DND-41 (cell line): ENCODE measurements at regions not wholly inside any gene's neighbourhood (a gene's known extent, or its start where the extent isn't known, plus 50 kb on each side); places are given as distances from the start of the nearest gene placed in this dataset.
"Not testable (repeated sequence)": the region's sequence is repeated elsewhere in the genome, so short reads cannot be mapped to it uniquely, and the experiment has no call there.

Experiments used
- ATAC-seq: fragments of 200-7000 bp; cut with Tn5 transposase; 3 replicates; pipeline ENCODE4 v1.9.1; 2021; ENCODE audit warnings: low read depth; ENCODE audit not compliant: insufficient read depth
- DNase-seq: peaks from one replicate; pipeline ENCODE4 v3.0.0-alpha.2; 2020
- H2AFZ ChIP-seq: 2 replicates; pipeline ENCODE4 v1.6.0; 2012; ENCODE audit warnings: low read depth, low read length
- H3K27ac ChIP-seq: 2 replicates; pipeline ENCODE4 v1.5.1; 2012; ENCODE audit warnings: low read length, inconsistent platforms
- H3K27me3 ChIP-seq: fragments of 200-600 bp; sonication (generic); 2 replicates; pipeline ENCODE4 v1.6.0; 2012; ENCODE audit warnings: low read length, mild to moderate bottlenecking, inconsistent platforms; ENCODE audit not compliant: insufficient read depth, poor library complexity
- H3K36me3 ChIP-seq: 2 replicates; pipeline ENCODE4 v1.5.1; 2012; ENCODE audit warnings: low read length, inconsistent platforms; ENCODE audit not compliant: insufficient read depth
- H3K4me1 ChIP-seq: 2 replicates; pipeline ENCODE4 v1.5.1; 2012; ENCODE audit warnings: mild to moderate bottlenecking, low read length; ENCODE audit not compliant: insufficient read depth
- H3K4me2 ChIP-seq: 2 replicates; pipeline ENCODE4 v1.6.0; 2012; ENCODE audit warnings: mild to moderate bottlenecking, moderate library complexity, low read length, inconsistent platforms; ENCODE audit not compliant: insufficient read depth
- H3K4me3 ChIP-seq, 2 experiments: fragments of 200-600 bp in 1 of 2; shearing (Covaris generic) in 1 of 2; 2 replicates each; pipeline ENCODE4 v1.5.1; 2012 to 2016; ENCODE audit warnings: inconsistent platforms in 2 of 2, low read length in 2 of 2, mild to moderate bottlenecking in 2 of 2, low read depth in 1 of 2, moderate library complexity in 1 of 2
- H3K79me2 ChIP-seq: 2 replicates; pipeline ENCODE4 v1.6.0; 2012; ENCODE audit warnings: low read length, inconsistent platforms; ENCODE audit not compliant: insufficient read depth
- H3K9ac ChIP-seq: 2 replicates; pipeline ENCODE4 v1.6.0; 2012; ENCODE audit warnings: low read depth, mild to moderate bottlenecking, inconsistent platforms, low read length, moderate library complexity
- H3K9me3 ChIP-seq: 2 replicates; pipeline ENCODE4 v1.5.1; 2012; ENCODE audit warnings: low read length, moderate library complexity, mild to moderate bottlenecking, inconsistent platforms; ENCODE audit not compliant: insufficient read depth, severe bottlenecking
- H4K20me1 ChIP-seq: 2 replicates; pipeline ENCODE4 v1.6.0; 2012; ENCODE audit warnings: low read length; ENCODE audit not compliant: insufficient read depth

DNA sequence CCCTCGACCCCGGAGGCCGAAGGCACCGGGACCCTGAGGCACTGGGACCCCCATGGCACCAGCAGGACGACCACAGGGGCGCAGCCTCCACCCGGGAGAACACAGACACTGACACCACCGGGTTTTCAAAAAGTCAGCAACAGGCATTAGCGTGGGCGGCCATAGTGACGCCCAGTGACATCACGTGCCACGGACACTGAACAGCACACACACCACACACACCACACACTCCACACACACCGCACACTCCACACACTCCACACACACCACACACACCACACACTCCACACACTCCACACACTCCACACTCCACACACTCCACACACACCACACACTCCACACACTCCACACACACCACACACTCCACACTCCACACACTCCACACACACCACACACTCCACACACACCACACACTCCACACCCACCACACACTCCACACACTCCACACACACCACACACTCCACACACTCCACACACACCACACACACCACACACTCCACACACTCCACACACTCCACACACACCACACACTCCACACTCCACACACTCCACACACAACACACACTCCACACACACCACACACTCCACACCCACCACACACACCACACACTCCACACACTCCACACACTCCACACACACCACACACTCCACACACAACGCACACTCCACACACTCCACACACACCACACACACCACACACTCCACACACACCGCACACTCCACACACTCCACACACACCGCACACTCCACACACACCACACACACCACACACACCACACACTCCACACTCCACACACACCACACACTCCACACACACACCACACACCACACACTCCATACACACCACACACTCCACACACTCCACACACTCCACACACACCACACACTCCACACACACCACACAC is 3955.9 kb upstream of the TPTE start:
- ATAC-seq, result 0 out of 3 replicates have a peak, but pooled peaks have one; percentile 7
- not testable (repeated sequence) for H3K4me1 ChIP-seq, H2AFZ ChIP-seq, H4K20me1 ChIP-seq, H3K79me2 ChIP-seq, H3K9ac ChIP-seq, H3K4me2 ChIP-seq, H3K4me3 ChIP-seq, H3K27ac ChIP-seq, H3K36me3 ChIP-seq, H3K9me3 ChIP-seq, H3K27me3 ChIP-seq
- DNase-seq, result peak; percentile 22

DNA sequence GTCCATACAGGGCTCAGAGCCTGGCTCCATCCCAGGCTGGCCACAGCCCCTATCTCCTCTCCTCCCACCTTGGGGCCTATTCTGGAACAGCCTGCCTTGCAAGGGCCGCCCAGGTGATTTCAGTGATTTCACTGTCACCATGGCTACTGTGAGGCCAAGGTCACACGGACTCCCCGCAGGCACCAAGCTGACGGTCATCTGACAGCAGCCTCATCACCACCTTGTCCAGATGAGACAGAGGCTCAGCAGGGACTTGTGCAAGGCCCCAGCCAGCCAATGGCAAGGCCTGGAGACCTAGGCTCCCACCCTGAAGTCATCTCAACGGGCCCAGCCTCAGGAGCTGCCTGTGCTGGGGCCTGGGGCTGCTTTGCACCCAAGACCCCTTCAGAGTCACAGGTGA is 3953.8 kb upstream of the TPTE start:
- not testable (repeated sequence) for H3K36me3 ChIP-seq, H3K9ac ChIP-seq, H4K20me1 ChIP-seq, H3K4me2 ChIP-seq, ATAC-seq, H3K27me3 ChIP-seq, H3K79me2 ChIP-seq, H3K4me3 ChIP-seq, DNase-seq, H2AFZ ChIP-seq, H3K9me3 ChIP-seq, H3K4me1 ChIP-seq, H3K27ac ChIP-seq

DNA sequence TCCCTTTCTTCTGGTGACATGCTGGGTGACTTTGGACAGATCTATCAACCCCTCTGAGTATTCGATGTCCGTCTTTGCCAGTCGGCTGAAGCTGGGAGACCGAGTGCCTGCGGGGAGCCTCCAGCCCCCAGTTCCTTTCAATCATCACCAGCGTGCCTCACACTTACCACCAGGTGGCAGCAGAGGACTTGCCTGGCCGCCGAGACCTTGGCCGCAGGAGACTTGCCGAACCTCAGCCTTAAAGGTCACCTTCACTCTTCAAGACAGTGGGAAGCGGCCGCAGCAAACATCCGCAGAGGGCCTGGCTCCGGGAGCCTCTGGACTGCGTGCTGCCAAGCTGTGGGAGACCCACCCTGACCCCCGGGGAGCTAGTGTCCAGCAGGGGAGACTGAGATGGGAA is 3952.2 kb upstream of the TPTE start:
- H3K79me2 ChIP-seq, H3K9me3 ChIP-seq, H3K4me3 ChIP-seq, H2AFZ ChIP-seq, DNase-seq, H3K9ac ChIP-seq, H3K27me3 ChIP-seq, H4K20me1 ChIP-seq, H3K27ac ChIP-seq, H3K36me3 ChIP-seq, H3K4me2 ChIP-seq, H3K4me1 ChIP-seq: not testable (repeated sequence)
- ATAC-seq, result peak; percentile 63

DNA sequence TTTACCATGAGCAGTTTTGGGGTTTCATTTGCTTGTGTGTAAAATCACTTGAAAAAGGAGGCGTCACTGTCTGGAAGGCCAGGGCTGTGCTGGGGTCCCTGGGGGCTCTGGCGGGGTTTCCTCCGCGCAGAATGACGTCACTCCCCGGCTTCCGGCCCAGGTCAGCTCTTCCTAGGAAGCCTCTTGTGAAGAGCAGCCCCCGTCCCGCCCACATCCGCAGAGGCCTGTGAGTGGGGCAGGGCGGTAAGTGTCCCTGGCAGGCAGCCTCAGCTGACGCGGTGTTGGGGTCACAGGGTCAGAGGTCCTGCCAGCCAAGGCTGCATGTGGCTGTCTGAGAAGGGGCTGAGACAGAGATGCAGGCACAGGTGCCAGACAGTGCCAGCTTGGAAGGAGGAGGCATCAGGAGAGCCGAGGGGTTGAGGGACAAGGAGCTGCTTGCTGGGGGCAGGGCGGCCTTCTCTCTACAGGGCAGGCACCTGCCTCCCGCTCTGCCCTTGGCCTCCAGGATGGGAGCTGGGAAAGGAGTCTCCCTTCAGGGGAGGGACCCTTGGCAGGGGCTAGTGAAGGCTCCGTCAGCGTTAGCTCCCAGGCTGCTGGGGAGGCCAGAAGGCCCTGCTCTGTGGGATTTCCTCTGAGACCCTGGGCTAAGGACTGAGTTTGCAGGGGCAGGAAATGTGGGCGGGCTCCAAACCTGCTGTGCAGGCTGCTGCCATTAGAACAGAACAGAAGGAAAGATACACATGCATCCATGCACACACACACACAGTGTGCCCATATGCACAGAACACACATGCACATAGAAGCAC is 3951.6 kb upstream of the TPTE start:
- not testable (repeated sequence) for H3K4me1 ChIP-seq, H3K36me3 ChIP-seq, H3K9ac ChIP-seq, H3K4me2 ChIP-seq, DNase-seq, H3K27me3 ChIP-seq, H3K27ac ChIP-seq, H3K9me3 ChIP-seq, H3K4me3 ChIP-seq, H2AFZ ChIP-seq, H3K79me2 ChIP-seq, H4K20me1 ChIP-seq
- peak; percentile 88 for ATAC-seq

DNA sequence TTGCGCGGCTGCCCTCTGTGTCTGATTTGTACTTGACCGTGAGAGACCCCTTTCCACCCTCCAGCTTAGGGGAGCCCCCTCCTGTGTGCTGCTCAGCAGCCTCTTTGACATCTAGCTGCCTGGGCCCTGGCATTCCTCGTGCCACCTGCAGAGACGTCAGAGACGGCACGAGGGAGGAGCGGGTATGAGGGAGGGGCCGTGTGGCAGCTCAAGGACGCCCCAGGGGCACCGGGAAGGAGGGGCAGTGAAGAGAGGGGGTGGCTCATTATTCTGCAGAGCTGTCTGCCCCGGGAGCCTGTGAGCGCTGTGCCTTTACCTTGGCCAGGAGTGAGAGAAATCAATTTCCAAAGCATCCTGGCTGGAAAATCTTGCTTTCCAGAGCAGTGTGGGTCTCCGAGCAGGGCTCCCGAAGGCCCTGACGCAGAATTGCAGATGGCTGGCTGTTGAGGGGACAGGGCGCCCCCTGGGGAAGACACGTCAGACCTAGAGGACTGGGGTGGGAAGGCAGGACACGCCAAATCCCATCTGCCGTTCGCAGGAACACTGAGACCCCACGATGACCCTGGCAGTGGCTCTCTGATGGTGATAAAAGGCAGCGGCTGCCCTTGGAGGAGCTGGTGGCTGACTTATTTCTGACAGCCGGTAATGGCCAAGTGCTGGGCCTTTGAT is 3950.5 kb upstream of the TPTE start:
- ATAC-seq, H3K4me2 ChIP-seq, H4K20me1 ChIP-seq, DNase-seq, H3K4me1 ChIP-seq, H3K4me3 ChIP-seq, H3K9ac ChIP-seq, H3K36me3 ChIP-seq, H3K27ac ChIP-seq, H3K27me3 ChIP-seq, H2AFZ ChIP-seq, H3K9me3 ChIP-seq, H3K79me2 ChIP-seq: not testable (repeated sequence)

DNA sequence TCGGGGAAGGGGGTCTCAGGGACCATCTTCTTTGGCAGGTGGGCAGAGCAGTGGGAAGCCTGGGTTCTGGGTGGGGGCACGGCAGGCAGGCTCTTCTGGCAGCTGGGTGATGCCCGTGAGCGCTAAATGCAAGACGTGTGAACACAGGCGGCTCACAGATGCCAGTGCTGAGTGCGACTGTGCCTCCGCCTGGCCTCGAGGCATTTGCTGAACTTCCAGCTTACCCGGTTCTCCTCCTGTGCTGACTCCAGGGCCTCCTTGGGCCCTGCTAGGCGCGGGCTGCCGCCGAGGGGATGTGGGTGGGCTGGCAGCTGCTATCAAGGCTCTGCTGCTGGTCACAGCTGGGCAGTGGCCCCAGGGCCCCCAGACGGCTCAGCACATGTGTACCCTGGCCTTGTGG is 3947.8 kb upstream of the TPTE start:
- not testable (repeated sequence) for H4K20me1 ChIP-seq, H3K4me2 ChIP-seq, H2AFZ ChIP-seq, H3K4me1 ChIP-seq, H3K36me3 ChIP-seq, ATAC-seq, H3K79me2 ChIP-seq, H3K4me3 ChIP-seq, H3K27me3 ChIP-seq, H3K27ac ChIP-seq, H3K9me3 ChIP-seq, H3K9ac ChIP-seq, DNase-seq

DNA sequence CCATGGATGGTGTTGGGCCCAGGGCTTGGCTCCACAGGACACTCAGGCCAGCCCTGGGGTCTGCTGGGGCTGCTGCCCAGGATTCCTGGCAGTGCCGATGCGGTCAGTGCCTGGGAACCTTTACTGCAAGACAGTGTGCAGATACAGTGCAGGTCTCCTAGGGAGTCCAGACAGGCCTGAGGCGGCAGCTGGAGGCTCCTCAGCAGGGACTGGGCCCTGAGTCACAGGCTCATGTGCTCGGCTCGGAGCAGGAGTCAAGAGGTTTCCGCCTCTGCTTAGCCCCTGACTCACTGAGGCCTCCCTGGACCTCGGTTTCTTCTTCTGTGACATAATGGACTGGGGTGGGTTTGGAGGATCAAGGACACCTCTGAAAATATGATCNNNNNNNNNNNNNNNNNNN is 3941.6 kb upstream of the TPTE start:
- not testable (repeated sequence) for DNase-seq, H3K36me3 ChIP-seq, H3K9ac ChIP-seq, ATAC-seq, H3K9me3 ChIP-seq, H3K4me2 ChIP-seq, H3K4me1 ChIP-seq, H3K79me2 ChIP-seq, H3K4me3 ChIP-seq, H2AFZ ChIP-seq, H4K20me1 ChIP-seq, H3K27me3 ChIP-seq, H3K27ac ChIP-seq
